Type B pancreatic cell (in vitro differentiated cells): ENCODE measurements at regions not wholly inside any gene's neighbourhood (a gene's known extent, or its start where the extent isn't known, plus 50 kb on each side); places are given as distances from the start of the nearest gene placed in this dataset.

Experiments
- DNase-seq: peaks from one replicate; pipeline ENCODE4 v3.0.0; 2021; ENCODE audit warnings: mixed read lengths; ENCODE audit not compliant: unreplicated experiment; ENCODE audit errors: extremely low spot score
- H3K27ac Mint-ChIP-seq: 2 replicates; pipeline ENCODE4 v1.8.0; 2021; ENCODE audit warnings: mild to moderate bottlenecking, mixed read lengths
- H3K27me3 Mint-ChIP-seq: 2 replicates; pipeline ENCODE4 v1.8.0; 2021; ENCODE audit warnings: mixed read lengths
- H3K36me3 Mint-ChIP-seq: 2 replicates; pipeline ENCODE4 v1.8.0; 2021; ENCODE audit warnings: mixed read lengths
- H3K4me1 Mint-ChIP-seq: one replicate; pipeline ENCODE4 v1.8.0; 2021; ENCODE audit warnings: mixed read lengths; ENCODE audit not compliant: unreplicated experiment
- H3K4me3 Mint-ChIP-seq: 2 replicates; pipeline ENCODE4 v1.8.0; 2021; ENCODE audit warnings: mild to moderate bottlenecking, mixed read lengths
- H3K9me3 Mint-ChIP-seq: 2 replicates; pipeline ENCODE4 v1.8.0; 2021; ENCODE audit warnings: mixed read lengths
- TF ChIP-seq, protein P1 (sequence below): fragments of 200-600 bp; sonication (generic); conservative IDR thresholded peaks from 2 replicates; pipeline ENCODE4 v1.5.0; 2021; ENCODE audit warnings: antibody characterized with exemption, mild to moderate bottlenecking

DNA sequence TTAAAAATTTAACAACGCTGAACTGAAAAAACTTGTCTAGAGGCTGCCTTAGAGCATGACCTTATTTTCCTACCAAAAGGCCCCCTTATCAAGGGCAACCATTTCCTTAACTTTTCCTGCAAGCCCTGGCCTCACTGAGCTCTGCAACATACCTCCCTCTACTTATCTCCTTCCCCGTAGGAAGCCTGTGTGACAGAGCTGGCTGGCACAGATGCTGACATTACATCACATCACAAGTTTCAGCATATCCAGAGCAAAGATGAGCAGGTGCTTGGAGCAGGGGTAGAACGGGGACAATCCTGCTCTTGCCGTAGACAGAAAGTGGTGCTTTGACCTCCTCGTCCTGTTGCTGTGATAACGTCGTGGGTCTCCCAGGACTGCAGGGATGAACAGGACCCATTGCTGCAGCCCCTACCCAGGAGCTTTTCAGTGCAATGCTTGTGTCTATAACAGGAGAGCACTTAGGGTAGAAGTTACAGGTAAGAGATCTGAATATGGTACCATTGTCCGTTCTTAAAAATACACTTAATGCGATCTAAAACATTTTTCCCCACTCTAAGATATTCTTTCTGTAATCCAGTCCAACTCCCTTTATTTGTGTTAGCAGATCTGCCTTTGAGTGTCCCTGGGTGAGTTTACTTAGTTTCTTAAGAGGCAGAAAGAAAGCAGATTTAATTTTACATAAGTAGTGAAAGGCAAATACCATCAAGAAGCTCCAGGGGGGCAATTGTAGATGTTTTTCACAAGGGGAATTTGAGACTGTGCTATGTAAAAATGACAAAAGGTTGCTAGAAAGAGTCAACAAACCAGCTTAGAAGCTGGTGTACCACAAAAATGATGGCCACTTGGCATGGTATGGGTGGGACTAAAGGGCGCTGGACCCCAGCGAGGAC is 101.9 kb upstream of the EFNA5 start:
- no peak overlapping the region for H3K4me3 Mint-ChIP-seq
- H3K27me3 Mint-ChIP-seq = peaks cover 24% of the 10 kb centered on the region
- TF ChIP-seq, protein P1, sequence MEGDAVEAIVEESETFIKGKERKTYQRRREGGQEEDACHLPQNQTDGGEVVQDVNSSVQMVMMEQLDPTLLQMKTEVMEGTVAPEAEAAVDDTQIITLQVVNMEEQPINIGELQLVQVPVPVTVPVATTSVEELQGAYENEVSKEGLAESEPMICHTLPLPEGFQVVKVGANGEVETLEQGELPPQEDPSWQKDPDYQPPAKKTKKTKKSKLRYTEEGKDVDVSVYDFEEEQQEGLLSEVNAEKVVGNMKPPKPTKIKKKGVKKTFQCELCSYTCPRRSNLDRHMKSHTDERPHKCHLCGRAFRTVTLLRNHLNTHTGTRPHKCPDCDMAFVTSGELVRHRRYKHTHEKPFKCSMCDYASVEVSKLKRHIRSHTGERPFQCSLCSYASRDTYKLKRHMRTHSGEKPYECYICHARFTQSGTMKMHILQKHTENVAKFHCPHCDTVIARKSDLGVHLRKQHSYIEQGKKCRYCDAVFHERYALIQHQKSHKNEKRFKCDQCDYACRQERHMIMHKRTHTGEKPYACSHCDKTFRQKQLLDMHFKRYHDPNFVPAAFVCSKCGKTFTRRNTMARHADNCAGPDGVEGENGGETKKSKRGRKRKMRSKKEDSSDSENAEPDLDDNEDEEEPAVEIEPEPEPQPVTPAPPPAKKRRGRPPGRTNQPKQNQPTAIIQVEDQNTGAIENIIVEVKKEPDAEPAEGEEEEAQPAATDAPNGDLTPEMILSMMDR = no peak
- peaks cover 30% of the 10 kb centered on the region for H3K4me1 Mint-ChIP-seq
- H3K9me3 Mint-ChIP-seq = no peaks in the 10 kb centered on the region
- no peak overlapping the region for H3K27ac Mint-ChIP-seq
- DNase-seq = no peak
- H3K36me3 Mint-ChIP-seq = no peaks in the 10 kb centered on the region

DNA sequence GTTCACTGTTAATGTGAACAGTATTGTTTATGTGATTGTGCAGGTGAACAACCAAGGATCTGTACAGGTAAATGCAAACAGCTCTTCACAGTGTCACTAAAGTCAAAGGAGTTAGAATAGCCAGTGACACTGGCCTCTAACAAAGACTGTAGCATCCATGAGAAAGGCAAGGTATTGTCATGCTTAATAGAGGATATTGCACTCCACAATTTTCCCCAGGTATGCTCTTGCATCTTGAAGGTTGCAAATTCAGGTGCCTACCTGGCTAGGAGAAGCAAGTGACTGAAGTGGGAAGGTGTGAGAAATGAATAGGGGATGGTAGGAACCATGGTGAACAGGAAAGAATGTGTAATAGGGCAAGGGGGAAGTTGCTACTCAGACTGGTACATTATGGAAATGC is 101.2 kb upstream of the EFNA5 start:
- peaks cover 23% of the 10 kb centered on the region for H3K27me3 Mint-ChIP-seq

DNA sequence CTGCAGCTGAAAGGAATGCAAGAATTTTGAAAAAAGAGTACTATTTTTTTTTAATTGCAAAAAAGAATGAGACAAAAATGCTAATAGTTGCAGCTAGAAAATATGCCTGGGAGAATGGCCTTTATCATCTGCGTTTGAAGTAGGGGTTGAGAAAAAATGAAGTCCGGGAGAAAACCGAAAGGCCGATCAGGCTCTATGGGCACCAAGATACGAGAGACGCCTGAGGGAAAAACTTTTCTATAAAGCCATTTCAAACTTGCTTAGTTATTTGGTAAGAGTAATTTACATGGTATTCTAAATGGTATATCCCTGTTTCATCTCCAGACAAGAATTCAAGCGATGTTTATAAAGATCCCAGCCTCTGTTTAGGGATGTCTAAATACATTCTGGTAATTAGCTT is 99.3 kb upstream of the EFNA5 start:
- Mint-ChIP-seq H3K27ac (no peak overlapping the region), H3K4me1 (peaks cover 33% of the 10 kb centered on the region), H3K4me3 (no peak overlapping the region), H3K27me3 (peaks cover 17% of the 10 kb centered on the region), H3K36me3 (no peaks in the 10 kb centered on the region), H3K9me3 (no peaks in the 10 kb centered on the region)
- no peak for DNase-seq
- TF ChIP-seq, protein P1 = no peak

More for the DNA sequence above, 101.2 kb upstream of the EFNA5 start:
- Mint-ChIP-seq H3K36me3 (no peaks in the 10 kb centered on the region), H3K9me3 (no peaks in the 10 kb centered on the region), H3K27ac (no peak overlapping the region), H3K4me3 (no peak overlapping the region), H3K4me1 (peaks cover 26% of the 10 kb centered on the region)
- TF ChIP-seq, protein P1 = no peak
- DNase-seq = no peak

DNA sequence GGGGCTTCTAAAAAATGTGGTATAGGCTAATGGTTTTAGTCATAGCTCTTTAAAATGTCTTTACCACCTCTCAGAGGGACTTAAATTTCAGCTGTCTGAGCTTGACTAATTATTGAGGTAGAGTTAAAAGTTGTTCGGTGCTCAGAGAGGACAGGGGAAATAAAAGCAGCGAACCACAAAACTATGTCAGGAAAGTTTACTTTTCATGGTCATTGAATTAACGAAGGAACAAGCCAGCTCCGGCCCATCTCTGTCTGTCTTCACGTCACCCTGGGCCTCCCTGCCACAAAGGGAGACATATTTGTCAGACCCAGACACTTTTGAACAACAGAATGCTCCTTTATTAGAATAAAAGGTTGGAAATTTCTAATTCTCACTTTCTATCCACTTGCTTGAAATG is 98.8 kb upstream of the EFNA5 start:
- H3K27me3 Mint-ChIP-seq = peaks cover 15% of the 10 kb centered on the region
- H3K36me3 Mint-ChIP-seq = no peaks in the 10 kb centered on the region
- H3K27ac Mint-ChIP-seq = no peak overlapping the region
- peaks cover 33% of the 10 kb centered on the region for H3K4me1 Mint-ChIP-seq
- no peak for DNase-seq
- TF ChIP-seq, protein P1 = no peak
- no peak overlapping the region for H3K4me3 Mint-ChIP-seq
- H3K9me3 Mint-ChIP-seq = no peaks in the 10 kb centered on the region

DNA sequence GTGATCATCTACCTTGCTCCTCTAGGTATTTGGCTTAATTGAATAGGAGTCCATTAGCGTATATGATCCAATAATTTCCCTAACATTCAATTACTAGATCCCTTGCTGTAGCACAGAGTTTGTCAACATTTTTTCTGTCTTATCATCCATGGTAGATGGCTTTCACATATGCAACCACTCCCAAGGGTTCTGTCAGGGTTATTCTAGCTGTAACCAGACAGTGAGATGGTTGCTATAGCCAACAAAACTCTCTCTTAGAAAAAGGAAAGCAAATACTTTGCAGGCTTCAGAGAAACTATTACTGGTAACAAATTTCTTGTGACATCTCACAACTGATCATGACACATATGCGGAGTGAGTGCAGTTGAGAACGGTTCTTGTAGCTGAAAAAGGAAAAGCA is 96.2 kb upstream of the EFNA5 start:
- no peak for DNase-seq
- Mint-ChIP-seq H3K36me3 (no peaks in the 10 kb centered on the region), H3K27me3 (peaks cover 5% of the 10 kb centered on the region), H3K4me1 (peaks cover 42% of the 10 kb centered on the region), H3K27ac (no peak overlapping the region), H3K4me3 (no peak overlapping the region), H3K9me3 (no peaks in the 10 kb centered on the region)
- TF ChIP-seq, protein P1 = no peak
